K562 (cell line): ENCODE measurements at regions not wholly inside any gene's neighbourhood (a gene's known extent, or its start where the extent isn't known, plus 50 kb on each side); places are given as distances from the start of the nearest gene placed in this dataset.

Experiments used
- ATAC-seq: fragments of 200-7000 bp; cut with Tn5 transposase; 3 replicates; pipeline ENCODE4 v1.9.1; 2020; ENCODE audit warnings: moderate library complexity
- BruUV-seq: library from RNA; stranded (reverse); fragments of 400-500 nt; replicated peaks from 2 replicates; lab custom pipeline; 2021; lab: Mats Ljungman, UMichigan
- CTCF ChIA-PET: fragments of 300-600 bp; formaldehyde crosslinking; extraction: SDS; loops from one replicate; lab custom pipeline; 2021; ENCODE audit warnings: low intra/inter-chr PET ratio; lab: Yijun Ruan, JAX
- POLR2A ChIA-PET: fragments of 300-600, 350-650 bp; sonication (Branson Sonifier 250); formaldehyde crosslinking; extraction: SDS; loops from one replicate; lab custom pipeline; 2021; ENCODE audit warnings: antibody characterized with exemption, inconsistent platforms; lab: Yijun Ruan, JAX
- DNase-seq, 4 experiments: peaks; one replicate each; pipeline versions ENCODE4 v3.0.0 to v3.0.0-alpha.2; 2011 to 2018; ENCODE audit warnings: low spot score in 3 of 4, mixed read lengths in 3 of 4; ENCODE audit errors: extremely low read depth in 1 of 4
- FAIRE-seq: peaks from 2 replicates; lab custom pipeline; 2011; peaks lifted over from hg19 to GRCh38; lab: Jason Lieb, UNC
- H2AFZ ChIP-seq: 2 replicates; pipeline ENCODE4 v1.6.0; 2011; ENCODE audit warnings: low read depth, low read length, control low read depth, inconsistent platforms
- H3K27ac ChIP-seq: fragments of 200-600 bp; 3 replicates; pipeline ENCODE4 v1.8.0; 2011; ENCODE audit warnings: low read depth, mild to moderate bottlenecking, control low read depth, inconsistent platforms, low read length, moderate library complexity, mixed read lengths; ENCODE audit errors: extremely low read depth
- H3K27me3 ChIP-seq, 2 experiments: fragments of 300-600 bp in 1 of 2; 2 replicates in 1 of 2; 3 replicates in 1 of 2; pipeline versions ENCODE4 v1.6.0 to v1.8.0; 2011; ENCODE audit warnings: inconsistent platforms in 2 of 2, low read length in 2 of 2, mild to moderate bottlenecking in 1 of 2, mixed read lengths in 1 of 2, moderate library complexity in 1 of 2; ENCODE audit not compliant: control insufficient read depth in 2 of 2, insufficient read depth in 2 of 2
- H3K36me3 ChIP-seq: fragments of 300-600 bp; 3 replicates; pipeline ENCODE4 v1.8.0; 2011; ENCODE audit warnings: mild to moderate bottlenecking, low read length, inconsistent platforms; ENCODE audit not compliant: control insufficient read depth, insufficient read depth
- H3K4me1 ChIP-seq, 2 experiments: fragments of 200-600 bp in 1 of 2; replicated peaks in 1 of 2; 2 replicates in 1 of 2; 3 replicates in 1 of 2; pipeline versions ENCODE4 v1.5.1 to v1.8.0; 2011; ENCODE audit warnings: inconsistent platforms in 2 of 2, low read length in 2 of 2, mild to moderate bottlenecking in 1 of 2, mixed read lengths in 1 of 2, moderate library complexity in 1 of 2; ENCODE audit not compliant: control insufficient read depth in 2 of 2, insufficient read depth in 2 of 2
- H3K4me2 ChIP-seq: 2 replicates; pipeline ENCODE4 v1.6.1; 2011; ENCODE audit warnings: low read length, control low read depth, inconsistent platforms, mixed read lengths; ENCODE audit not compliant: insufficient read depth
- H3K4me3 ChIP-seq: fragments of 200-600 bp; sonication (generic), shearing (Covaris generic); 2 replicates; pipeline ENCODE4 v1.5.1; 2016; ENCODE audit warnings: control low read depth, inconsistent platforms
- H3K79me2 ChIP-seq: fragments of 200-600 bp; 3 replicates; pipeline ENCODE4 v1.8.0; 2011; ENCODE audit warnings: low read length, inconsistent platforms; ENCODE audit not compliant: control insufficient read depth, insufficient read depth
- H3K9ac ChIP-seq, 2 experiments: 2 replicates each; pipeline versions ENCODE4 v1.6.0 to v1.6.1; 2011; ENCODE audit warnings: low read depth in 2 of 2, low read length in 2 of 2, control low read depth in 1 of 2, inconsistent platforms in 1 of 2, mild to moderate bottlenecking in 1 of 2, mixed read lengths in 1 of 2; ENCODE audit not compliant: insufficient read depth in 1 of 2
- H3K9me1 ChIP-seq: one replicate; pipeline ENCODE4 v1.6.0; 2011; ENCODE audit warnings: inconsistent platforms, mild to moderate bottlenecking, low read length, moderate library complexity; ENCODE audit not compliant: control insufficient read depth, insufficient read depth
- H3K9me3 ChIP-seq: replicated peaks from 2 replicates; pipeline ENCODE4 v1.5.1; 2011; ENCODE audit warnings: low read depth, low read length, inconsistent platforms; ENCODE audit not compliant: control insufficient read depth, insufficient read depth
- H4K20me1 ChIP-seq: replicated peaks from 2 replicates; pipeline ENCODE4 v1.6.1; 2011; ENCODE audit warnings: low read length, inconsistent platforms, mixed read lengths; ENCODE audit not compliant: control insufficient read depth, insufficient read depth
- ARHGAP35 ChIP-seq: fragments of 450-650 bp; IDR thresholded peaks from 2 replicates; pipeline ENCODE4 v1.6.1; 2018; ENCODE audit not compliant: partially characterized antibody
- COPS2 ChIP-seq: fragments of 450-650 bp; conservative IDR thresholded peaks from 2 replicates; pipeline ENCODE4 v1.6.1; 2016; ENCODE audit warnings: mild to moderate bottlenecking, moderate library complexity
- JUNB ChIP-seq: fragments of 450-650 bp; formaldehyde crosslinking; conservative IDR thresholded peaks from 2 replicates; pipeline ENCODE4 v1.4.0; 2020; ENCODE audit warnings: mild to moderate bottlenecking
- MCM2 ChIP-seq: fragments of 450-650 bp; IDR thresholded peaks from 2 replicates; pipeline ENCODE4 v1.6.1; 2017; ENCODE audit warnings: low read depth, mild to moderate bottlenecking
- TAF1 ChIP-seq: IDR thresholded peaks from 2 replicates; pipeline ENCODE4 v1.6.1; 2011; ENCODE audit warnings: mild to moderate bottlenecking, low read length, moderate library complexity; ENCODE audit not compliant: insufficient read depth, control insufficient read depth, severe bottlenecking; ENCODE audit errors: extremely low read depth
- ZNF12 ChIP-seq: sonication (generic); formaldehyde crosslinking; IDR thresholded peaks from 2 replicates; pipeline ENCODE4 v1.4.0; 2020; ENCODE audit warnings: mild to moderate bottlenecking, missing genetic modification reagents
- ZNF212 ChIP-seq: fragments of 450-650 bp; formaldehyde crosslinking; IDR thresholded peaks from 2 replicates; pipeline ENCODE4 v1.4.0; 2020; ENCODE audit warnings: mild to moderate bottlenecking
- ZNF217 ChIP-seq: sonication (generic); formaldehyde crosslinking; IDR thresholded peaks from 2 replicates; pipeline ENCODE4 v1.8.0; 2022; ENCODE audit warnings: mild to moderate bottlenecking, missing genetic modification reagents
- WGBS: fragments of 100-300 bp; shearing (Covaris generic); methylation state at CpG from one replicate; pipeline ENCODE4 v1.1.6; 2016; ENCODE audit warnings: low coverage, mixed read lengths; ENCODE audit not compliant: insufficient coverage; ENCODE audit errors: missing lambda C conversion rate; 5-methylcytosine and 5-hydroxymethylcytosine counted together
- in situ Hi-C: fragments of 300-500 bp; cut with MboI; formaldehyde crosslinking; loops from 4 replicates; pipeline ENCODE4 v1.15.0; 2018; ENCODE audit warnings: inconsistent platforms, mixed read lengths
- intact Hi-C: fragments of 100-400 bp; cut with micrococcal nuclease; formaldehyde crosslinking; loops from 2 replicates; pipeline ENCODE4 v1.14.2; 2022
- TF ChIP-seq, protein P1 (sequence below): fragments of 250-450 bp; sonication (Bioruptor Pico); IDR thresholded peaks from 2 replicates; pipeline ENCODE4 v1.4.0; 2020
- TF ChIP-seq, protein P2 (sequence below): fragments of 450-650 bp; IDR thresholded peaks from 2 replicates; pipeline ENCODE4 v1.6.1; 2016; ENCODE audit warnings: borderline replicate concordance
- TF ChIP-seq, protein P3 (sequence below): fragments of 450-650 bp; IDR thresholded peaks from 2 replicates; pipeline ENCODE4 v1.6.1; 2017; ENCODE audit warnings: antibody characterized with exemption, mild to moderate bottlenecking

DNA sequence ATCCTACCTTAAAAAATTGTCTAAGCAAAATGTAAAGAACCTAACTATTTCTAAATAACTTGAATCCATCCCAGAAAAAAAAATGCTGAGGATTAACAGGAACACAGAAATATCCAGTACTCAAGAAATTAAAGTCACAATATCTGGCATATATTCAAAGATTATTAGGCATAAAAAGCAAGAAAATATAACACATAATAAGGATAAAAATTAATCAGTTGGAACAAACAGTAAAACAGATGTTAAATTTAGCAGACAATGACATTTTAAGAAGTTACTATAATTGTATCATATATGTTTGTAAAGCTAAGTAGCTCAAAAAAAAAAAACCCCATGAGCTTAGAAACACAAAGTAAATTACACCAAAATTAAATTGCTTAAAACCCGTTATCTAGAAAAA, 427.4 kb upstream of the GYPC start:
- no TSS peak for BruUV-seq
- Histone ChIP-seq H3K79me2 (no peaks in the 10 kb centered on the region), H3K27ac (no peak overlapping the region), H3K4me3 (no peak overlapping the region), H3K27me3 (no peaks in the 10 kb centered on the region), H3K9ac (no peak overlapping the region), H3K4me2 (no peak overlapping the region), H3K9me3 (no peaks in the 10 kb centered on the region), H2AFZ (no peak overlapping the region), H4K20me1 (no peaks in the 10 kb centered on the region), H3K36me3 (no peaks in the 10 kb centered on the region), H3K4me1 (no peaks in the 10 kb centered on the region), H3K9me1 (no peaks in the 10 kb centered on the region)
- intact Hi-C loops (no loop called here), in situ Hi-C loops (no loop called here)
- ChIA-PET POLR2A (interaction anchor here (0.7 kb wide), 1 partner anchor 19 kb away, joined by 3 read pairs; no protein-coding TSS in a partner anchor), CTCF (no interaction called here)
- no peak for DNase-seq
- no peak for ATAC-seq
- 0% methylated on average over 1 of the region's 1 CpG for WGBS
- no peak for FAIRE-seq
- TF ChIP-seq, protein P1, sequence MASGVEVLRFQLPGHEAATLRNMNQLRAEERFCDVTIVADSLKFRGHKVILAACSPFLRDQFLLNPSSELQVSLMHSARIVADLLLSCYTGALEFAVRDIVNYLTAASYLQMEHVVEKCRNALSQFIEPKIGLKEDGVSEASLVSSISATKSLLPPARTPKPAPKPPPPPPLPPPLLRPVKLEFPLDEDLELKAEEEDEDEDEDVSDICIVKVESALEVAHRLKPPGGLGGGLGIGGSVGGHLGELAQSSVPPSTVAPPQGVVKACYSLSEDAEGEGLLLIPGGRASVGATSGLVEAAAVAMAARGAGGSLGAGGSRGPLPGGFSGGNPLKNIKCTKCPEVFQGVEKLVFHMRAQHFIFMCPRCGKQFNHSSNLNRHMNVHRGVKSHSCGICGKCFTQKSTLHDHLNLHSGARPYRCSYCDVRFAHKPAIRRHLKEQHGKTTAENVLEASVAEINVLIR (CRISPR knock-in tag), result no peak
- TF ChIP-seq ARHGAP35 (no peak), TAF1 (no peak), ZNF212 (CRISPR knock-in tag) (no peak), ZNF217 (no peak), MCM2 (no peak), JUNB (CRISPR knock-in tag) (no peak), ZNF12 (no peak), COPS2 (no peak)
- TF ChIP-seq, protein P2, sequence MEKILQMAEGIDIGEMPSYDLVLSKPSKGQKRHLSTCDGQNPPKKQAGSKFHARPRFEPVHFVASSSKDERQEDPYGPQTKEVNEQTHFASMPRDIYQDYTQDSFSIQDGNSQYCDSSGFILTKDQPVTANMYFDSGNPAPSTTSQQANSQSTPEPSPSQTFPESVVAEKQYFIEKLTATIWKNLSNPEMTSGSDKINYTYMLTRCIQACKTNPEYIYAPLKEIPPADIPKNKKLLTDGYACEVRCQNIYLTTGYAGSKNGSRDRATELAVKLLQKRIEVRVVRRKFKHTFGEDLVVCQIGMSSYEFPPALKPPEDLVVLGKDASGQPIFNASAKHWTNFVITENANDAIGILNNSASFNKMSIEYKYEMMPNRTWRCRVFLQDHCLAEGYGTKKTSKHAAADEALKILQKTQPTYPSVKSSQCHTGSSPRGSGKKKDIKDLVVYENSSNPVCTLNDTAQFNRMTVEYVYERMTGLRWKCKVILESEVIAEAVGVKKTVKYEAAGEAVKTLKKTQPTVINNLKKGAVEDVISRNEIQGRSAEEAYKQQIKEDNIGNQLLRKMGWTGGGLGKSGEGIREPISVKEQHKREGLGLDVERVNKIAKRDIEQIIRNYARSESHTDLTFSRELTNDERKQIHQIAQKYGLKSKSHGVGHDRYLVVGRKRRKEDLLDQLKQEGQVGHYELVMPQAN, result no peak
- TF ChIP-seq, protein P3, sequence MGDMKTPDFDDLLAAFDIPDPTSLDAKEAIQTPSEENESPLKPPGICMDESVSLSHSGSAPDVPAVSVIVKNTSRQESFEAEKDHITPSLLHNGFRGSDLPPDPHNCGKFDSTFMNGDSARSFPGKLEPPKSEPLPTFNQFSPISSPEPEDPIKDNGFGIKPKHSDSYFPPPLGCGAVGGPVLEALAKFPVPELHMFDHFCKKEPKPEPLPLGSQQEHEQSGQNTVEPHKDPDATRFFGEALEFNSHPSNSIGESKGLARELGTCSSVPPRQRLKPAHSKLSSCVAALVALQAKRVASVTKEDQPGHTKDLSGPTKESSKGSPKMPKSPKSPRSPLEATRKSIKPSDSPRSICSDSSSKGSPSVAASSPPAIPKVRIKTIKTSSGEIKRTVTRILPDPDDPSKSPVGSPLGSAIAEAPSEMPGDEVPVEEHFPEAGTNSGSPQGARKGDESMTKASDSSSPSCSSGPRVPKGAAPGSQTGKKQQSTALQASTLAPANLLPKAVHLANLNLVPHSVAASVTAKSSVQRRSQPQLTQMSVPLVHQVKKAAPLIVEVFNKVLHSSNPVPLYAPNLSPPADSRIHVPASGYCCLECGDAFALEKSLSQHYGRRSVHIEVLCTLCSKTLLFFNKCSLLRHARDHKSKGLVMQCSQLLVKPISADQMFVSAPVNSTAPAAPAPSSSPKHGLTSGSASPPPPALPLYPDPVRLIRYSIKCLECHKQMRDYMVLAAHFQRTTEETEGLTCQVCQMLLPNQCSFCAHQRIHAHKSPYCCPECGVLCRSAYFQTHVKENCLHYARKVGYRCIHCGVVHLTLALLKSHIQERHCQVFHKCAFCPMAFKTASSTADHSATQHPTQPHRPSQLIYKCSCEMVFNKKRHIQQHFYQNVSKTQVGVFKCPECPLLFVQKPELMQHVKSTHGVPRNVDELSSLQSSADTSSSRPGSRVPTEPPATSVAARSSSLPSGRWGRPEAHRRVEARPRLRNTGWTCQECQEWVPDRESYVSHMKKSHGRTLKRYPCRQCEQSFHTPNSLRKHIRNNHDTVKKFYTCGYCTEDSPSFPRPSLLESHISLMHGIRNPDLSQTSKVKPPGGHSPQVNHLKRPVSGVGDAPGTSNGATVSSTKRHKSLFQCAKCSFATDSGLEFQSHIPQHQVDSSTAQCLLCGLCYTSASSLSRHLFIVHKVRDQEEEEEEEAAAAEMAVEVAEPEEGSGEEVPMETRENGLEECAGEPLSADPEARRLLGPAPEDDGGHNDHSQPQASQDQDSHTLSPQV, result no peak
